ENCODE measurements at regions not wholly inside any gene's neighbourhood (a gene's known extent, or its start where the extent isn't known, plus 50 kb on each side); places are given as distances from the start of the nearest gene placed in this dataset.

- no CpG with 5 or more reads among the region's 1 CpG for WGBS (ENCODE audit: extremely low coverage, insufficient read length, low lambda C conversion rate)
- Histone ChIP-seq H3K18ac (ENCODE audit: insufficient read length, low read depth, low read length) (no peak overlapping the region), H3K4me2 (ENCODE audit: insufficient read depth, insufficient read length, low read length) (no peak overlapping the region), H3K56ac (ENCODE audit: insufficient read length, low read depth, low read length) (no peak overlapping the region), H3K23ac (ENCODE audit: insufficient read length, low read depth, low read length) (no peak overlapping the region), H2BK20ac (ENCODE audit: low read depth, low read length, poor library complexity, severe bottlenecking) (no peak overlapping the region), H3K9ac (ENCODE audit: extremely low read depth, insufficient read length, low read length) (no peak overlapping the region), H2BK120ac (ENCODE audit: low read depth, low read length, poor library complexity, severe bottlenecking) (no peak overlapping the region), H3K4me1 (ENCODE audit: insufficient read depth, low read length) (no peaks in the 10 kb centered on the region), H3K9me3 (ENCODE audit: control insufficient read depth, low read depth, low read length) (no peaks in the 10 kb centered on the region), H3K4ac (ENCODE audit: low read depth, low read length) (no peak overlapping the region), H4K8ac (replicated peaks; ENCODE audit: insufficient read length, low read depth, low read length) (no peak overlapping the region), H3K79me1 (ENCODE audit: insufficient read depth, low read depth, low read length, poor library complexity, severe bottlenecking) (no peaks in the 10 kb centered on the region), H3K79me2 (ENCODE audit: insufficient read depth, low read length) (no peaks in the 10 kb centered on the region), H4K20me1 (ENCODE audit: control insufficient read depth, insufficient read depth, insufficient read length) (no peaks in the 10 kb centered on the region), H3K23me2 (ENCODE audit: insufficient read length, low read depth, low read length, poor library complexity, severe bottlenecking) (no peaks in the 10 kb centered on the region), H3T11ph (ENCODE audit: low read length) (no peak overlapping the region), H2BK15ac (ENCODE audit: low read depth, low read length) (no peak overlapping the region), H2AK5ac (ENCODE audit: insufficient read length, low read length) (no peak overlapping the region), H3K14ac (ENCODE audit: insufficient read depth, low read length) (no peak overlapping the region), H2BK5ac (ENCODE audit: insufficient read length, low read length) (no peak overlapping the region), H4K91ac (ENCODE audit: insufficient read length, low read depth, low read length) (no peak overlapping the region), H3K27ac (ENCODE audit: insufficient read length, low read depth, low read length) (no peak overlapping the region), H4K5ac (ENCODE audit: insufficient read length, low read depth, low read length) (no peak overlapping the region), H2AFZ (ENCODE audit: low read length) (no peak overlapping the region), H3K27me3 (ENCODE audit: insufficient read depth, low read length) (no peaks in the 10 kb centered on the region), H2BK12ac (ENCODE audit: insufficient read length, low read depth, low read length) (no peak overlapping the region)
- H3K4me1 Mint-ChIP-seq, result peaks cover 8 to 9% of the 10 kb centered on the region in 2 experiments; a peak in 3 of 4 replicates
- no peaks in the 10 kb centered on the region for H3K27me3 Mint-ChIP-seq (ENCODE audit: low read depth)
- H3K4me3 Mint-ChIP-seq, result no peak overlapping the region
- no peaks in the 10 kb centered on the region for H3K36me3 Mint-ChIP-seq (ENCODE audit: insufficient read depth in 1 of 3, low read depth in 3 of 3)
- TF ChIP-seq CTCF (conservative IDR thresholded peaks at IDR 0.05), result no peak
- H3K27ac Mint-ChIP-seq, result no peak overlapping the region
- no peaks in the 10 kb centered on the region; a peak in 1 of 5 replicates for H3K9me3 Mint-ChIP-seq
- no peak for DNase-seq
Measured at GRCh38 chr1:78792756-78793155, 143.1 kb downstream of the IFI44 start.

Measured in H9 (cell line).